OCI-LY7 (cell line): ENCODE measurements at regions not wholly inside any gene's neighbourhood (a gene's known extent, or its start where the extent isn't known, plus 50 kb on each side); places are given as distances from the start of the nearest gene placed in this dataset.

Experiments used
- BruUV-seq: library from RNA; stranded (reverse); fragments of 400-500 nt; replicated peaks from 2 replicates; lab custom pipeline; 2021; lab: Mats Ljungman, UMichigan
- CTCF ChIA-PET: fragments of 300-600 bp; sonication (Branson Sonifier 250); formaldehyde crosslinking; loops from one replicate; lab custom pipeline; 2022; ENCODE audit warnings: antibody characterized with exemption; ENCODE audit not compliant: unreplicated experiment; lab: Charles Lee
- POLR2A ChIA-PET: fragments of 300-600 bp; sonication (Branson Sonifier 250); formaldehyde crosslinking; loops from one replicate; lab custom pipeline; 2022; ENCODE audit warnings: antibody characterized with exemption; lab: Charles Lee
- DNase-seq: peaks from one replicate; pipeline ENCODE4 v3.0.0-alpha.2; 2015; ENCODE audit warnings: low spot score
- H2AFZ ChIP-seq: fragments of 200-600 bp; sonication (generic), shearing (Covaris generic); 2 replicates; pipeline ENCODE4 v1.6.1; 2014; ENCODE audit warnings: mild to moderate bottlenecking, antibody characterized with exemption, low read length, moderate library complexity
- H3K27ac ChIP-seq: fragments of 200-600 bp; sonication (generic); 2 replicates; pipeline ENCODE4 v1.5.1; 2014; ENCODE audit warnings: mixed run types, low read depth, mild to moderate bottlenecking, moderate library complexity, low read length, inconsistent platforms; ENCODE audit not compliant: poor library complexity, severe bottlenecking
- H3K36me3 ChIP-seq: fragments of 200-600 bp; sonication (generic); 2 replicates; pipeline ENCODE4 v1.6.1; 2014; ENCODE audit warnings: mild to moderate bottlenecking, antibody characterized with exemption, low read length, moderate library complexity, mixed read lengths; ENCODE audit not compliant: insufficient read depth
- H3K4me1 ChIP-seq: fragments of 200-600 bp; sonication (generic); 2 replicates; pipeline ENCODE4 v1.5.1; 2014; ENCODE audit warnings: mild to moderate bottlenecking, low read length; ENCODE audit not compliant: insufficient read depth, poor library complexity, severe bottlenecking
- H3K4me2 ChIP-seq: fragments of 200-600 bp; sonication (generic); 2 replicates; pipeline ENCODE4 v1.6.1; 2014; ENCODE audit warnings: mild to moderate bottlenecking, low read length
- H3K4me3 ChIP-seq: fragments of 200-600 bp; sonication (generic); 2 replicates; pipeline ENCODE4 v1.5.1; 2014; ENCODE audit warnings: mild to moderate bottlenecking, low read depth, low read length; ENCODE audit not compliant: poor library complexity, severe bottlenecking
- H3K79me2 ChIP-seq: fragments of 200-600 bp; sonication (generic); 2 replicates; pipeline ENCODE4 v1.6.1; 2016; ENCODE audit warnings: low read depth, mild to moderate bottlenecking, low read length, moderate library complexity, mixed read lengths; ENCODE audit not compliant: insufficient read depth
- H3K9me2 ChIP-seq: fragments of 200-600 bp; sonication (generic); 2 replicates; pipeline ENCODE4 v1.6.1; 2016; ENCODE audit warnings: mild to moderate bottlenecking, low read length, mixed read lengths; ENCODE audit not compliant: insufficient read depth
- H3K9me3 ChIP-seq: fragments of 200-600 bp; sonication (generic); 2 replicates; pipeline ENCODE4 v1.6.1; 2014; ENCODE audit warnings: mild to moderate bottlenecking, mixed run types, low read length, mixed read lengths
- H4K20me1 ChIP-seq: fragments of 200-600 bp; sonication (generic); 2 replicates; pipeline ENCODE4 v1.6.1; 2014; ENCODE audit warnings: mild to moderate bottlenecking, antibody characterized with exemption, low read length, moderate library complexity, mixed read lengths; ENCODE audit not compliant: insufficient read depth
- CTCF ChIP-seq: fragments of 200-600 bp; sonication (generic); conservative IDR thresholded peaks from 2 replicates; pipeline ENCODE4 v1.5.1; 2014; ENCODE audit warnings: mild to moderate bottlenecking, antibody characterized with exemption, low read length, moderate library complexity, mixed read lengths
- EZH2phosphoT487 ChIP-seq: fragments of 200-600 bp; sonication (generic); IDR thresholded peaks from 2 replicates; pipeline ENCODE4 v1.6.1; 2018; ENCODE audit warnings: low read depth, borderline replicate concordance, mild to moderate bottlenecking, mixed run types, antibody characterized with exemption, low read length, moderate library complexity, mixed read lengths
- intact Hi-C: fragments of 100-400 bp; cut with micrococcal nuclease; formaldehyde crosslinking; loops from one replicate; pipeline ENCODE4 v1.10.0; 2022; ENCODE audit not compliant: unreplicated experiment

GRCh38 chrX:40279091-40279430 is 181.3 kb upstream of the BCOR start:
- intact Hi-C loops, result no loop called here

GRCh38 chrX:40278340-40279090 is 180.8 kb upstream of the BCOR start:
- Histone ChIP-seq H3K9me3 (no peaks in the 10 kb centered on the region), H3K9me2 (no peaks in the 10 kb centered on the region), H4K20me1 (no peaks in the 10 kb centered on the region), H3K27ac (no peak overlapping the region), H2AFZ (no peak overlapping the region), H3K79me2 (no peaks in the 10 kb centered on the region), H3K4me1 (no peaks in the 10 kb centered on the region), H3K36me3 (no peaks in the 10 kb centered on the region), H3K4me3 (no peak overlapping the region), H3K4me2 (no peak overlapping the region)
- BruUV-seq, result no TSS peak
- DNase-seq, result no peak
- TF ChIP-seq EZH2phosphoT487, result no peak
- TF ChIP-seq CTCF, result no peak
- intact Hi-C loops, result no loop called here
- POLR2A ChIA-PET, result interaction anchor here (0.5 kb wide), 2 partner anchors 19 to 335 kb away, joined by 3 to 4 read pairs; no protein-coding TSS in a partner anchor
- CTCF ChIA-PET, result interaction anchor here (0.5 kb wide), 1 partner anchor 425 kb away, joined by 3 read pairs; no protein-coding TSS in a partner anchor

More at GRCh38 chrX:40279091-40279430, 181.3 kb upstream of the BCOR start:
- H3K79me2 ChIP-seq, result no peaks in the 10 kb centered on the region
- no peaks in the 10 kb centered on the region for H3K9me3 ChIP-seq
- ChIA-PET POLR2A (interaction anchor here (0.5 kb wide), 2 partner anchors 20 to 336 kb away, joined by 3 to 4 read pairs; no protein-coding TSS in a partner anchor), CTCF (interaction anchor here (0.5 kb wide), 1 partner anchor 425 kb away, joined by 3 read pairs; no protein-coding TSS in a partner anchor)
- no peak overlapping the region for H3K27ac ChIP-seq
- no peak overlapping the region for H2AFZ ChIP-seq
- no peak for DNase-seq
- H3K36me3 ChIP-seq, result no peaks in the 10 kb centered on the region
- H3K9me2 ChIP-seq, result no peaks in the 10 kb centered on the region
- TF ChIP-seq EZH2phosphoT487 (no peak), CTCF (no peak)
- no peak overlapping the region for H3K4me2 ChIP-seq
- no peak overlapping the region for H3K4me3 ChIP-seq
- H4K20me1 ChIP-seq, result no peaks in the 10 kb centered on the region
- H3K4me1 ChIP-seq, result no peaks in the 10 kb centered on the region
- BruUV-seq, result no TSS peak

- H2AFZ ChIP-seq, result no peak overlapping the region
- H3K9me3 ChIP-seq, result no peaks in the 10 kb centered on the region
- DNase-seq, result no peak
- CTCF ChIA-PET, result no interaction called here
- H3K79me2 ChIP-seq, result no peaks in the 10 kb centered on the region
- H3K4me3 ChIP-seq, result no peak overlapping the region
- no peaks in the 10 kb centered on the region for H3K36me3 ChIP-seq
- POLR2A ChIA-PET, result interaction anchor here (1.2 kb wide), 1 partner anchor 42 kb away, joined by 3 read pairs; no protein-coding TSS in a partner anchor
- H3K9me2 ChIP-seq, result no peaks in the 10 kb centered on the region
- no peaks in the 10 kb centered on the region for H3K4me1 ChIP-seq
- no peak overlapping the region for H3K27ac ChIP-seq
- no peaks in the 10 kb centered on the region for H4K20me1 ChIP-seq
- no TSS peak for BruUV-seq
- H3K4me2 ChIP-seq, result no peak overlapping the region
- intact Hi-C loops, result no loop called here
- TF ChIP-seq EZH2phosphoT487 (no peak), CTCF (no peak)
Observed at GRCh38 chrX:40277672-40278071, 179.9 kb upstream of the BCOR start.
